HCT116 (cell line): ENCODE measurements at regions not wholly inside any gene's neighbourhood (a gene's known extent, or its start where the extent isn't known, plus 50 kb on each side); places are given as distances from the start of the nearest gene placed in this dataset.

Experiments
- ATAC-seq: fragments of 200-7000 bp; cut with Tn5 transposase; 2 replicates; pipeline ENCODE4 v1.9.1; 2020; ENCODE audit warnings: mild to moderate bottlenecking, moderate library complexity
- BruUV-seq: library from RNA; stranded (reverse); fragments of 400-500 nt; replicated peaks from 2 replicates; lab custom pipeline; 2021; lab: Mats Ljungman, UMichigan
- CTCF ChIA-PET: fragments of 300-600 bp; sonication (Branson Sonifier 250); formaldehyde crosslinking; loops from one replicate; lab custom pipeline; 2021; ENCODE audit warnings: antibody characterized with exemption; lab: Charles Lee
- POLR2A ChIA-PET: fragments of 300-600, 350-600 bp; sonication (Branson Sonifier 250); formaldehyde crosslinking; loops from one replicate; lab custom pipeline; 2021; ENCODE audit warnings: antibody characterized with exemption; lab: Charles Lee
- RAD21 ChIA-PET, 2 experiments: fragments of 300-600 bp; sonication (Branson Sonifier 250); formaldehyde crosslinking; loops; one replicate each; lab custom pipeline; 2023; ENCODE audit warnings: low total read pairs in 2 of 2; ENCODE audit not compliant: uncharacterized antibody in 2 of 2, unreplicated experiment in 2 of 2, low non-redundant PET in 1 of 2; lab: Charles Lee
- DNase-seq: peaks from one replicate; pipeline ENCODE4 v3.0.0-alpha.2; 2010; ENCODE audit warnings: low read depth, low spot score
- H2AFZ ChIP-seq: fragments of 200-600 bp; shearing (Covaris generic), sonication (generic); 2 replicates; pipeline ENCODE4 v1.6.1; 2017; ENCODE audit warnings: low read depth, mixed run types, mixed read lengths, antibody characterized with exemption, low read length; ENCODE audit not compliant: poor library complexity, severe bottlenecking
- H3K27ac ChIP-seq: 2 replicates; pipeline ENCODE4 v1.5.1; 2012; ENCODE audit warnings: low read depth, low read length
- H3K27me3 ChIP-seq: fragments of 200-600 bp; sonication (generic); 2 replicates; pipeline ENCODE4 v1.6.1; 2016; ENCODE audit warnings: mixed run types, low read length, mixed read lengths; ENCODE audit not compliant: insufficient read depth
- H3K36me3 ChIP-seq, 2 experiments: fragments of 200-500 bp in 1 of 2; fragments of 200-600 bp in 1 of 2; sonication (Bioruptor generic) in 1 of 2; sonication (generic) in 1 of 2; 2 replicates each; pipeline versions ENCODE4 v1.5.1 to v1.6.1; 2014 to 2016; ENCODE audit warnings: low read length in 2 of 2, inconsistent platforms in 1 of 2, mixed read lengths in 1 of 2, mixed run types in 1 of 2; ENCODE audit not compliant: insufficient read depth in 2 of 2, control insufficient read depth in 1 of 2
- H3K4me1 ChIP-seq, 2 experiments: fragments of 200-600 bp in 1 of 2; sonication (generic) in 1 of 2; 2 replicates each; pipeline versions ENCODE4 v1.5.1 to v1.6.1; 2012 to 2017; ENCODE audit warnings: low read length in 2 of 2, inconsistent platforms in 1 of 2, mild to moderate bottlenecking in 1 of 2, mixed read lengths in 1 of 2, mixed run types in 1 of 2, moderate library complexity in 1 of 2; ENCODE audit not compliant: insufficient read depth in 2 of 2, control insufficient read depth in 1 of 2
- H3K4me2 ChIP-seq: fragments of 200-600 bp; sonication (generic); 2 replicates; pipeline ENCODE4 v1.6.1; 2017; ENCODE audit warnings: mixed run types, low read length, mixed read lengths
- H3K4me3 ChIP-seq, 2 experiments: fragments of 200-600 bp in 1 of 2; sonication (generic) in 1 of 2; replicated peaks in 1 of 2; 2 replicates each; pipeline ENCODE4 v1.5.1; 2011 to 2016; ENCODE audit warnings: low read length in 2 of 2, control low read depth in 1 of 2, low read depth in 1 of 2, mild to moderate bottlenecking in 1 of 2, mixed read lengths in 1 of 2, mixed run types in 1 of 2
- H3K79me2 ChIP-seq: fragments of 200-600 bp; sonication (generic); 2 replicates; pipeline ENCODE4 v1.6.1; 2017; ENCODE audit warnings: mild to moderate bottlenecking, mixed run types, low read length, moderate library complexity, mixed read lengths; ENCODE audit not compliant: insufficient read depth
- H3K9ac ChIP-seq: fragments of 200-600 bp; sonication (generic); 2 replicates; pipeline ENCODE4 v1.6.1; 2016; ENCODE audit warnings: low read length, mixed read lengths
- H3K9me2 ChIP-seq: fragments of 200-600 bp; sonication (generic), shearing (Covaris generic); 2 replicates; pipeline ENCODE4 v1.6.1; 2017; ENCODE audit warnings: mixed run types, mild to moderate bottlenecking, moderate library complexity; ENCODE audit not compliant: insufficient read depth
- H3K9me3 ChIP-seq, 2 experiments: fragments of 200-500 bp in 1 of 2; fragments of 200-600 bp in 1 of 2; sonication (Bioruptor generic) in 1 of 2; sonication (generic) in 1 of 2; 2 replicates each; pipeline ENCODE4 v1.6.1; 2014 to 2017; ENCODE audit warnings: low read length in 2 of 2, mixed read lengths in 2 of 2, inconsistent platforms in 1 of 2, low read depth in 1 of 2, mild to moderate bottlenecking in 1 of 2, mixed run types in 1 of 2, moderate library complexity in 1 of 2; ENCODE audit not compliant: control insufficient read depth in 1 of 2, insufficient read depth in 1 of 2
- H4K20me1 ChIP-seq: fragments of 200-600 bp; sonication (generic), shearing (Covaris generic); 2 replicates; pipeline ENCODE4 v1.6.1; 2017; ENCODE audit warnings: mixed run types, mild to moderate bottlenecking, moderate library complexity; ENCODE audit not compliant: insufficient read depth
- EZH2phosphoT487 ChIP-seq: fragments of 200-600 bp; IDR thresholded peaks from 2 replicates; pipeline ENCODE4 v1.6.1; 2018; ENCODE audit warnings: antibody characterized with exemption, borderline replicate concordance
- FOSL1 ChIP-seq: IDR thresholded peaks from 2 replicates; pipeline ENCODE4 v1.6.1; 2012; ENCODE audit warnings: low read depth
- SP1 ChIP-seq: IDR thresholded peaks from 2 replicates; pipeline ENCODE4 v1.6.1; 2012; ENCODE audit warnings: low read depth
- intact Hi-C: fragments of 100-400 bp; cut with micrococcal nuclease; formaldehyde crosslinking; loops from 2 replicates; pipeline ENCODE4 v1.10.0; 2022
- TF ChIP-seq, protein P1 (sequence below): IDR thresholded peaks from 2 replicates; pipeline ENCODE4 v1.6.1; 2012

DNA sequence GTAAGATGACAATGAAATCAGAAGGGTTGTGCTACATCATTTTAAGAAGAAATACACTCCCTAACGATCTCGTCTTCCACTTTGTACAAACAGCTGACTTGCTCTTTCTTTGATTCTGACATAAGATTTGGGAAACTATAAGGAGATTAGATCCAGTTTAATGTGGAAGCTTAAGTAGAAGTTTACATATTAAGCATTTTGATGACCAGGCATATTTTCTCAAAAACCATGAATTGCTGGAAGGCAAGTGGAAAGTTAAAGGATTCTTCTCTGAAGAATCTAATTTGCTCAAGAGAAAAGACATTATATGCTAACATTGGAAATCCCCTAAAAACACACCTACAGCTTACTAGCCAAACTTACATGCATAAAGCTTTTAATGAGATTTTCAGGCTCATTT is 531.9 kb upstream of the PTPRD start:
- Histone ChIP-seq H3K9me3 (peaks cover 10 to 11% of the 10 kb centered on the region in 2 experiments; a peak in 3 of 4 replicates), H2AFZ (no peak overlapping the region), H3K9ac (no peak overlapping the region), H3K4me3 (no peak overlapping the region), H3K79me2 (no peaks in the 10 kb centered on the region), H4K20me1 (no peaks in the 10 kb centered on the region), H3K36me3 (no peaks in the 10 kb centered on the region), H3K4me1 (no peaks in the 10 kb centered on the region), H3K27ac (no peak overlapping the region), H3K27me3 (no peaks in the 10 kb centered on the region), H3K9me2 (no peaks in the 10 kb centered on the region), H3K4me2 (no peak overlapping the region)
- TF ChIP-seq SP1 (no peak), FOSL1 (no peak)
- TF ChIP-seq, protein P1, sequence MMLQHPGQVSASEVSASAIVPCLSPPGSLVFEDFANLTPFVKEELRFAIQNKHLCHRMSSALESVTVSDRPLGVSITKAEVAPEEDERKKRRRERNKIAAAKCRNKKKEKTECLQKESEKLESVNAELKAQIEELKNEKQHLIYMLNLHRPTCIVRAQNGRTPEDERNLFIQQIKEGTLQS, result no peak
- DNase-seq (no peak), ATAC-seq (no peak)
- ChIA-PET RAD21 (no interaction called here), POLR2A (no interaction called here), CTCF (no interaction called here)
- intact Hi-C loops, result no loop called here
- BruUV-seq, result no TSS peak

DNA sequence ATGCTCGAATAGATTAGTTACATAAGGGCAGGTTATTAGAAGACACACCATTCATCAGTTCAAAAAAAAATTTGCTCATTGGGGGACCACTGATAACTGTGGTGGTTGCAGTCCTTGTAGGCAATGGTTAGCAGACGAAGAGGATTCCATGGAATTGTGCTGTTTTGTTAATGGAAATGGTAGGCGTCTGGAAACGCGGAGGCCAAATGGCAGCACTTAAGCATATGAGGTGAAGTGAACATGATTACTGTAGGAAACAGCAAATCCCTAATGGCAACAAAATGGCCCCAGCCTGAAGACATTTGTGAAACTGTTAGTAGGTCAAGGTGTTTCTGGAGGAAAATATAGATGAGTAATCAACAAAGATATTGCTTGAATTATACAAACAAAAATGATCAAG is 535.4 kb upstream of the PTPRD start:
- no peaks in the 10 kb centered on the region for H3K4me1 ChIP-seq
- POLR2A ChIA-PET, result no interaction called here
- no peak overlapping the region for H3K4me2 ChIP-seq
- intact Hi-C loops, result no loop called here
- H3K9me3 ChIP-seq, result peaks cover 6% of the 10 kb centered on the region in 2 experiments; a peak in 2 of 4 replicates
- H3K4me3 ChIP-seq, result no peak overlapping the region
- DNase-seq (no peak), ATAC-seq (no peak)
- BruUV-seq, result no TSS peak
- no peaks in the 10 kb centered on the region for H3K79me2 ChIP-seq
- no peak overlapping the region for H2AFZ ChIP-seq
- CTCF ChIA-PET, result no interaction called here
- H3K9me2 ChIP-seq, result no peaks in the 10 kb centered on the region
- RAD21 ChIA-PET, result no interaction called here
- H3K27ac ChIP-seq, result no peak overlapping the region
- no peaks in the 10 kb centered on the region for H3K27me3 ChIP-seq
- no peak overlapping the region for H3K9ac ChIP-seq
- no peaks in the 10 kb centered on the region for H3K36me3 ChIP-seq
- no peaks in the 10 kb centered on the region for H4K20me1 ChIP-seq
- TF ChIP-seq EZH2phosphoT487, result no peak
